RPMI8226 (cell line): ENCODE measurements at regions not wholly inside any gene's neighbourhood (a gene's known extent, or its start where the extent isn't known, plus 50 kb on each side); places are given as distances from the start of the nearest gene placed in this dataset.

Experiments used
- DNase-seq: peaks from one replicate; pipeline ENCODE4 v3.0.0-alpha.2; 2015

- no peak for DNase-seq
Measured at GRCh38 chr9:86794391-86795046, 152.8 kb downstream of the GAS1 start.

DNA sequence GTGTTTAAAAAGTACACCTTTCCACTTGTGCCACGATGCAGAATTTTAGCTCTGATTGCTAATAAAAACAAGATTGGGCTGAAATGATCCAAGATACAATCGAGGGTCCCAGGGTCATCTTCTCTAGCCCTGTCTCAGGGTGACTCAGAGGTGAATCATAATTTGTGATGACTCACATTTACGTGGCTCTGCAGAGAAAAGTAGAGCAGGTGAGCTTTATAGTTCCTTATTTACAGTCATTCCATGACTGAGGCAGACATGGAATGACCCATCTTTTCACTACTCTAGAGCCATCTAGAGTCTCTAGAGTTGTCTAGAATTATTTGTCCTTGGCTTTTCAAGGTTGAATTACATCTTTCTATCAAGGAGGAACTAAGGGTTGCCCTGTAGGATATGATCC is 155.2 kb downstream of the GAS1 start:
- DNase-seq: no peak

DNA sequence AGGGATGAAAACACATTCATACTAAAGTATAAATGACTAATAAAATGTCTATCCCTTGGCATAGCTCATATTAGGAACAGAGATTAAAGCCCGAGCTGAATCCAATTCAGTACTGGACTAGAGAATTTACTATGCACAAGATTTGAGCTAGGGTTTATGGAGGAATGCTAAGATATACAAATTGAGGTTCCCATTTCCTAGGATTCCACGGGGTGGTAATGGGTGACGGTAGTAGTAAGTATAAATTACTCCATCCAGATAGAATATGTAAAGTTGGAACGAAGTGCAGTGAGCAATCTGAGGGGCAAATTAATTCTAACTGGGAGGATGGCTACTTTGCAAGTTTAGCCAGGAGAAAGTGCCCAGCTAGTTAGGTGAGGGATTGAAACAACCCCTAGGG is 156.5 kb downstream of the GAS1 start:
- DNase-seq: no peak

DNA sequence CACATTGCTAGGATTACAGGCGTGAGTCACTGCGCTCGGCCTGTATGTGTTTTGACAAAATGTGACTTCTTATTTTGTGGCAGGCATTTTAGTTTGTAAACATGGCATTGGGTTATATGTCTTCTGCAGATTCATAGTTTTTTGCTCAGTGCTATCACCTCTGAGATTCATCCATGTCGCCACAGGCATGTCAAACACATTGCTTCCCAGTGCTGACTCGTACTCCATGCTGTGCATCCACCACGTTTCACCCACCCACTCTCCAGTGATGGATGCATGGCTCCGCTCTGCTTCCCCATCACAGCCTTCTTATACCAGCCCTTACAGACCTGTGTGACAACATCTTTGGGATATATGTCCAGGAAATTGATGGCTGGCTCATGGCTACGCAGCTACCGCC is 158.8 kb downstream of the GAS1 start:
- no peak for DNase-seq

DNA sequence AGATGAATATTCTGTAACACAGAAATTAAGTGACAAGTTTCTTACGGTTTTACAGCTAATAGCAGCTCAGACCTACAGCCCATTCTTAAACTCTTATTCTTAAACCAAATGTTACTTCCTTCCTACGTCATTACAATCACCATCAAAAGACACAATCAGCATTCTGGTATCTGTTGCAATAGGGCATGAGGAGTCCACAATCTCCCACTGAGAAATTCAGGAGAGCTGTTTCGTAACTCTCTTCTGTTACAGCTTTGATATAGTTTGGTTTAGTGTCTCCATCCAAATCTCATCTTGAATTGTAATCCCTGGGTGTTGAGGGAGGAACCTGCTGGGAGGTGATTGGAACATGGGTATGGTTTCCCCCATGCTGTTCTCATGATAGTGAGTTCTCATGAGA is 163.4 kb downstream of the GAS1 start:
- DNase-seq: no peak

- no peak for DNase-seq
Measured at GRCh38 chr9:86782831-86783230, 164.5 kb downstream of the GAS1 start.

DNA sequence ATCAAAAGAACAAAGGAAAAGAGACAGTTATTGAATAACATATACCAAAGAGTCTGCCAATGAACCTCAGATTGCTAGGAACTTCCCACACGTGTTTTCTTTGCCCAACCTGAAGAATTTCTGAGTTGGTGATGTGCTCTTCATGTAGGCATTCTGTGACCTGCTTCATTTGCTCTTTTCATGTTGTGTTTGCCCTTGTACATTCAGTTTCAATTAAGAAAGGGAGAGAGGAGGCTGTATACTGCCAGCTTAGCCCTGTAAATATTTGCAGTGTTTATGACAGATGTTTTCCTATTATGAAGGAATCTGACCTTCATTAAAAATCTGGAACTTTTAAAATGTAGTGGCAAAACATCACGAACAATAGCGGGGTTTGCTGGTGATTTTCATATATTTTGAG is 168.5 kb downstream of the GAS1 start:
- DNase-seq: no peak

GRCh38 chr9:86775718-86776117 is 171.6 kb downstream of the GAS1 start:
- DNase-seq: no peak

GRCh38 chr9:86774116-86774515 is 173.2 kb downstream of the GAS1 start:
- no peak for DNase-seq

DNA sequence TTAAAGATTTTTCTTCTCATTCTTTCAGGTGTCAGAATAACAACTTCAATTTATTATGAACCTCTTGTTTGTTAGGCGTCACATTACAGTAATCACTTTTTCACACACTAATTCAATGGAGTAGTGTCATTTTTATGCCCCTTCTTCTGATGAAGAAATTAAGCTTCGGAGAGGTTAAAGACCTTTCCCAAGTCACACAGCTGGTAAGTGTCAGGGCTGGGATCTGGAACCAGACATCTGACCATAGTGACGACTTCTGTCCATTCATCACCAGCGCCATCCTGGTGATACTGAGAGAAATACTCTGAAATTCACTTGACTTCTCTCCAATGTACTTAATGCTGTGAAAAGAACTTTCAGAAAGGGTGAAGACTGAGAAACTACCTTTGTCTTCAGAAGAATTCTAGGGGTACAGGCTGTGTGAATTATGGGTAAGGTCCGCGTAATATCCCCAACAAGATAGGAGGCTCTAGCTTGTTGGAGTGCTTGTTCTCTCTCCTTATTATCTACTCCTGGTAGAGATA is 173.8 kb downstream of the GAS1 start:
- no peak for DNase-seq

- no peak for DNase-seq
Measured at GRCh38 chr9:86772635-86772993, 174.7 kb downstream of the GAS1 start.

- DNase-seq: no peak
Measured at GRCh38 chr9:86771941-86772634, 175.2 kb downstream of the GAS1 start.

GRCh38 chr9:86771420-86771819 is 175.9 kb downstream of the GAS1 start:
- no peak for DNase-seq

DNA sequence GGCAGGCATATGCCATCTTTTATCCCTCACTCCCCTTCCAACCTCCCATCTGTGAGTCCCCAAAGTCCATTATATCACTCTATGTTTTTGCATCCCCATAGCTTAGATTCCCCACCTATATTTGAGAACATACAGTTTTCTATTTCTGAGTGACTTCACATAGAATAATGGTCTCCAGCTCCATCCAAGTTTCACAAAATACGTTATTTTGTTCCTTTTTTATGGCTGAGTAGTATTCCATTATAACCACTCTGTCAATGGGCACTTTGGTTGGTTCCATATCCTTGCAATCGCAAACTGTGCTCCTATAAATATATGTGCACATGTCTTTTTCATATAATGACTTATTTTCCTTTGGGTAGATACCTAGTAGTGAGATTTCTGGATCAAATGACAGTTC is 178.6 kb downstream of the GAS1 start:
- no peak for DNase-seq

DNA sequence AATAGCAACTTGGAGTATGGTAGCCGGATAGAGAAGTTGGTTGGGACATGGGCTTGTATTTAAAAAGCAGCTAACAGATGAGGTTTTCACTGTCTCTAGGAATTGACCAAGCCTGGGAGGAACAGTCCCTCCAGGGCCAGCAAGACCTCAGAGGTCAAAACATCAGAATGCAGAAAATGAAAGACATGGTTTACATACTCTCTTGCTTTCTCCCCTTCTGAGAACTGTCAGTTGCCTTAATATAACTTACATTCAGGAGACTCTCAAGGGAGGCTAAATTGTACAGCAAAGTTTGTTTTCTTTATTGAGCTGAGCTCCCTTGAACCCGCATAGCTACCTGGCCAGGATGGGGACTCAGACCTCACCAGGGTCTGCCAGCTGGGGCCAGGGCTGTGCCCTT is 179.3 kb downstream of the GAS1 start:
- DNase-seq: no peak

- DNase-seq: no peak
Measured at GRCh38 chr9:86767373-86767772, 179.9 kb downstream of the GAS1 start.

DNA sequence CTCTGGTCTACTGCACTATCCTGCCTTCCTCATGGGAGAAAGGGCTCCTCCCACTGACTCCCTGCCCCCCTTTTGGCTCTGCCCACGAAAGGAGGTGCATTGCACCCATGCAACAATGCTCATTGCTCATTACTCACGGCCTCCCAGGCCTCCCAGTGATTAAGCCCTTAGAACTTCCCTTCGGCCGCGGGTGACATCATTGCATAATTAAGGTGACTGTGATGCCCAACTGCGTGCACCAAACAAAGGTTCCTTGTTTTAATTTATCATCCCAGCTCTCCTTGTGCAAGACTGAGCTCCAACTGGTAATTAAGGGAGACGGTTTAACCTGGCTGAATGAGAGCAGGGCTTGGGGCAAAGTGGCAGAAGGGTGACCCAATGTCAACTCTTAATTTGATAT is 180.4 kb downstream of the GAS1 start:
- DNase-seq: no peak

DNA sequence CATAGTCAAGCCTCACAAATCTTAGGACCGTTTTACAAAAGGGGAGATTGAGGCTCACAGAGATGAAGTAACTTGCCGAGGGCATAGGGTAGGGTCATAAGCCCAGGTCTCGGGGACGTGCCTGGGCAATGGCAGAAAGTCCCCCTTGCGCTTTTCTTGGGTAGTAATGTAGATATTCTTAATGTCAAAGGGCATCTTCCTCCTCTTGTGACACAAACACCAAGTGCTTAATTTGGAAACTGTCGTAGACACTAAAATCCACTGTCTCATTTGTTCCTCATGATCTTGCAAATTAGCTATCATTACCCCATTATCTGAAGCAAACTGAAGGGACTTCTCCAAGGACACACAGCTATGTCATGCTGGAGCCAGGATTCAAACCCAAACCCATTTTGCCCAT is 180.8 kb downstream of the GAS1 start:
- DNase-seq: no peak

GRCh38 chr9:86765746-86766430 is 181.4 kb downstream of the GAS1 start:
- no peak for DNase-seq

- no peak for DNase-seq
Measured at GRCh38 chr9:86764671-86765343, 182.5 kb downstream of the GAS1 start.

- DNase-seq: no peak
Measured at GRCh38 chr9:86764221-86764624, 183.1 kb downstream of the GAS1 start.

DNA sequence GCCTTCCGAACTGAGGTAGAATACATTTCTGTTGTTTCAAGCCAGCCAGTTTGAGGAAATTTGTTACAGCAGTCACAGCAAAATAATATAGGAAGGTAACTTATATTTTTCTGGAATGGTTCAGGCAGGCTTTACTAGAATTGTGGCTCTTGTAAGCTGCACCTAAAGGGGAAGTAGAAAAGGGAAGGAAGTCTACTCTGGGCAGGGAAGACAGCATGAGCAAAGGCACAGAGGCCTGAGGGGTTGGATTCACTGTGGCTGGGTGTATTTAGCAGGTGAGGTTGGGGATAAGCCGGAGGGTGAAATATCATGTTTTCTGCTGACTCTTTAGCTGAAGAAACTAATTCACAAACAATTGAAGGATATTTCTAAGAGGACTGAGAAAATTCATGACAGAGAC is 183.5 kb downstream of the GAS1 start:
- DNase-seq: no peak

DNA sequence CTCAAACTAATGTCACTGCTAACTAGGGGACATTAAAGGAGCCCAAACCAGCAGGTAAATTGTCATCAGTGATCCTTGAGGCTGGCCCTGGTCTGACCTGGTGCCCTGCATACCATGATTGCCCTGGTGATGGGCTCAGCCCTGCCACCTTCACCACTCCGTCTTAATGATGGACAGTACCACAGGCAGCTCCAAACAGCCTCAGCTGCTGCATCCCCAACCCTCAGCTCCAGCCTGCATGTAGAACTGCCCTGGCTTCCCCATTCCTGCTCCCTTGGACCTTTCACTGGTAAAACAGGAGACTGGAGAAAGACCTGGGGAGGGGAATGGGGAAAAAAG is 190.0 kb downstream of the GAS1 start:
- DNase-seq: no peak
